ENCODE measurements at regions not wholly inside any gene's neighbourhood (a gene's known extent, or its start where the extent isn't known, plus 50 kb on each side); places are given as distances from the start of the nearest gene placed in this dataset.

DNA sequence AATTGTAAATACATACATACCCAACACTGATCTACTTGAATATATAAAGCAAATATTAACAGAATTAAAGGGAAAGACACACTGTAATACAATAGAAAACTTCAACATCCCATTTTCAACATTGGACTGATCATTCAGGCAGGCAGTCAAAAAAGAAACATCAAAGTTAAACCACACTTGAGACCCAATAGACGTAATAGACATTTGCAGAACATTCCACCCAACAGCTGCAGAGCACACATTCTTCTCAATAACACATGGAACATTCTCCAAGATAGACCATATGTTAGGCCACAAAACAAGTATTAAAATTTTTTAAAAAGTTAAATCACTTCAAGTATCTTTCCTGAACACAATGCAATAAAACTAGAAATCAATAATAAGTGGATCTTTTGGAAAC lies 698.2 kb downstream of the COL12A1 start:
- TF ChIP-seq, protein P1, sequence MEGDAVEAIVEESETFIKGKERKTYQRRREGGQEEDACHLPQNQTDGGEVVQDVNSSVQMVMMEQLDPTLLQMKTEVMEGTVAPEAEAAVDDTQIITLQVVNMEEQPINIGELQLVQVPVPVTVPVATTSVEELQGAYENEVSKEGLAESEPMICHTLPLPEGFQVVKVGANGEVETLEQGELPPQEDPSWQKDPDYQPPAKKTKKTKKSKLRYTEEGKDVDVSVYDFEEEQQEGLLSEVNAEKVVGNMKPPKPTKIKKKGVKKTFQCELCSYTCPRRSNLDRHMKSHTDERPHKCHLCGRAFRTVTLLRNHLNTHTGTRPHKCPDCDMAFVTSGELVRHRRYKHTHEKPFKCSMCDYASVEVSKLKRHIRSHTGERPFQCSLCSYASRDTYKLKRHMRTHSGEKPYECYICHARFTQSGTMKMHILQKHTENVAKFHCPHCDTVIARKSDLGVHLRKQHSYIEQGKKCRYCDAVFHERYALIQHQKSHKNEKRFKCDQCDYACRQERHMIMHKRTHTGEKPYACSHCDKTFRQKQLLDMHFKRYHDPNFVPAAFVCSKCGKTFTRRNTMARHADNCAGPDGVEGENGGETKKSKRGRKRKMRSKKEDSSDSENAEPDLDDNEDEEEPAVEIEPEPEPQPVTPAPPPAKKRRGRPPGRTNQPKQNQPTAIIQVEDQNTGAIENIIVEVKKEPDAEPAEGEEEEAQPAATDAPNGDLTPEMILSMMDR (IDR thresholded peaks at IDR 0.05), result no peak
- no peak for TF ChIP-seq POLR2A (IDR thresholded peaks at IDR 0.05)

Data from upper lobe of left lung (tissue), 4 donors.